Fibroblast of the conjunctiva (primary cell): ENCODE measurements at regions not wholly inside any gene's neighbourhood (a gene's known extent, or its start where the extent isn't known, plus 50 kb on each side); places are given as distances from the start of the nearest gene placed in this dataset.
"Not testable (repeated sequence)": the region's sequence is repeated elsewhere in the genome, so short reads cannot be mapped to it uniquely, and the experiment has no call there.

ENCODE experiments used
- DNase-seq: peaks from one replicate; pipeline ENCODE4 v3.0.0-alpha.2; 2010; ENCODE audit warnings: low read depth

GRCh38 chr2:87678742-87679173, 69.1 kb upstream of the PLGLB2 start:
- not testable (repeated sequence) for DNase-seq

- DNase-seq, result not testable (repeated sequence)
Measured at GRCh38 chr2:87679950-87680349, 67.9 kb upstream of the PLGLB2 start.

- DNase-seq, result not testable (repeated sequence)
Measured at GRCh38 chr2:87680691-87681090, 67.2 kb upstream of the PLGLB2 start.

GRCh38 chr2:87683451-87683850, 64.4 kb upstream of the PLGLB2 start:
- DNase-seq, result not testable (repeated sequence)

- DNase-seq, result not testable (repeated sequence)
Measured at GRCh38 chr2:87683961-87684360, 63.9 kb upstream of the PLGLB2 start.

- DNase-seq, result not testable (repeated sequence)
Measured at GRCh38 chr2:87685558-87685957, 62.3 kb upstream of the PLGLB2 start.

- not testable (repeated sequence) for DNase-seq
Measured at GRCh38 chr2:87686873-87687549, 60.9 kb upstream of the PLGLB2 start.

- DNase-seq, result not testable (repeated sequence)
Measured at GRCh38 chr2:87687550-87688270, 60.2 kb upstream of the PLGLB2 start.

GRCh38 chr2:87691899-87692592, 55.8 kb upstream of the PLGLB2 start:
- DNase-seq, result not testable (repeated sequence)

- not testable (repeated sequence) for DNase-seq
Measured at GRCh38 chr2:87692914-87693313, 55.0 kb upstream of the PLGLB2 start.

- not testable (repeated sequence) for DNase-seq
Measured at GRCh38 chr2:87693882-87694281, 54.0 kb upstream of the PLGLB2 start.

- DNase-seq, result not testable (repeated sequence)
Measured at GRCh38 chr2:87695596-87696323, 52.1 kb upstream of the PLGLB2 start.
